PC-3 (cell line): ENCODE measurements at regions not wholly inside any gene's neighbourhood (a gene's known extent, or its start where the extent isn't known, plus 50 kb on each side); places are given as distances from the start of the nearest gene placed in this dataset.

Experiments used
- ATAC-seq: fragments of 200-7000 bp; cut with Tn5 transposase; 2 replicates; pipeline ENCODE4 v1.9.1; 2020; ENCODE audit warnings: mild to moderate bottlenecking, moderate library complexity
- BruUV-seq: library from RNA; stranded (reverse); fragments of 400-500 nt; replicated peaks from 2 replicates; lab custom pipeline; 2021; lab: Mats Ljungman, UMichigan
- CTCF ChIA-PET: fragments of 300-600 bp; sonication (Branson Sonifier 250); formaldehyde crosslinking; loops from one replicate; lab custom pipeline; 2022; ENCODE audit warnings: antibody characterized with exemption; lab: Charles Lee
- POLR2A ChIA-PET: fragments of 300-600 bp; sonication (Branson Sonifier 250); formaldehyde crosslinking; loops from one replicate; lab custom pipeline; 2022; ENCODE audit warnings: antibody characterized with exemption; ENCODE audit not compliant: unreplicated experiment; lab: Charles Lee
- DNase-seq: peaks from one replicate; pipeline ENCODE4 v3.0.0-alpha.2; 2015
- H2AFZ ChIP-seq: fragments of 300-600 bp; sonication (generic); 2 replicates; pipeline ENCODE4 v1.6.0; 2016; ENCODE audit warnings: antibody characterized with exemption, low read length
- H3F3A ChIP-seq: fragments of 300-600 bp; sonication (generic); one replicate; pipeline ENCODE4 v1.6.0; 2017; ENCODE audit warnings: antibody characterized with exemption, low read length, control low read depth, mild to moderate bottlenecking; ENCODE audit not compliant: unreplicated experiment
- H3K27ac ChIP-seq: fragments of 300-600 bp; sonication (generic); 2 replicates; pipeline ENCODE4 v1.5.1; 2016; ENCODE audit warnings: mild to moderate bottlenecking, low read length
- H3K27me3 ChIP-seq: fragments of 300-600 bp; sonication (generic); 2 replicates; pipeline ENCODE4 v1.6.1; 2016; ENCODE audit warnings: low read length, mixed read lengths
- H3K36me3 ChIP-seq: fragments of 300-600 bp; sonication (generic); 2 replicates; pipeline ENCODE4 v1.6.1; 2016; ENCODE audit warnings: low read depth, mixed run types, low read length, mixed read lengths
- H3K4me1 ChIP-seq: fragments of 300-600 bp; sonication (generic); 2 replicates; pipeline ENCODE4 v1.5.1; 2016; ENCODE audit warnings: low read length; ENCODE audit not compliant: insufficient read depth
- H3K4me2 ChIP-seq: fragments of 300-600 bp; sonication (generic); 2 replicates; pipeline ENCODE4 v1.6.0; 2016; ENCODE audit warnings: low read length
- H3K4me3 ChIP-seq: fragments of 300-600 bp; sonication (generic); 2 replicates; pipeline ENCODE4 v1.5.1; 2016; ENCODE audit warnings: mild to moderate bottlenecking, low read length, mixed read lengths
- H3K79me2 ChIP-seq: fragments of 300-600 bp; sonication (generic); 2 replicates; pipeline ENCODE4 v1.6.1; 2017; ENCODE audit warnings: low read length, mixed read lengths
- H3K9ac ChIP-seq: fragments of 300-600 bp; sonication (generic); 2 replicates; pipeline ENCODE4 v1.6.0; 2016; ENCODE audit warnings: mild to moderate bottlenecking, low read length
- H3K9me2 ChIP-seq: fragments of 300-600 bp; sonication (generic); replicated peaks from 2 replicates; pipeline ENCODE4 v1.6.1; 2016; ENCODE audit warnings: mixed run types, low read length, mixed read lengths
- H3K9me3 ChIP-seq: fragments of 300-600 bp; sonication (generic); 2 replicates; pipeline ENCODE4 v1.6.1; 2016; ENCODE audit warnings: low read length, mixed read lengths
- H4K20me1 ChIP-seq: fragments of 300-600 bp; sonication (generic); 2 replicates; pipeline ENCODE4 v1.6.1; 2016; ENCODE audit warnings: low read length, mixed read lengths
- EZH2 ChIP-seq: fragments of 300-600 bp; sonication (generic); IDR thresholded peaks from one replicate; pipeline ENCODE4 v1.6.1; 2017; ENCODE audit warnings: antibody characterized with exemption, mild to moderate bottlenecking, low read length; ENCODE audit not compliant: unreplicated experiment
- EZH2phosphoT487 ChIP-seq: fragments of 300-600 bp; sonication (generic); IDR thresholded peaks from 2 replicates; pipeline ENCODE4 v1.6.1; 2018; ENCODE audit warnings: mild to moderate bottlenecking, antibody characterized with exemption, low read length, borderline replicate concordance
- intact Hi-C: fragments of 100-400 bp; cut with micrococcal nuclease; formaldehyde crosslinking; loops from 2 replicates; pipeline ENCODE4 v1.9.0; 2023
- TF ChIP-seq, protein P1 (sequence below): fragments of 300-600 bp; sonication (generic); conservative IDR thresholded peaks from 2 replicates; pipeline ENCODE4 v1.5.1; 2017; ENCODE audit warnings: antibody characterized with exemption, low read depth, mild to moderate bottlenecking, low read length

DNA sequence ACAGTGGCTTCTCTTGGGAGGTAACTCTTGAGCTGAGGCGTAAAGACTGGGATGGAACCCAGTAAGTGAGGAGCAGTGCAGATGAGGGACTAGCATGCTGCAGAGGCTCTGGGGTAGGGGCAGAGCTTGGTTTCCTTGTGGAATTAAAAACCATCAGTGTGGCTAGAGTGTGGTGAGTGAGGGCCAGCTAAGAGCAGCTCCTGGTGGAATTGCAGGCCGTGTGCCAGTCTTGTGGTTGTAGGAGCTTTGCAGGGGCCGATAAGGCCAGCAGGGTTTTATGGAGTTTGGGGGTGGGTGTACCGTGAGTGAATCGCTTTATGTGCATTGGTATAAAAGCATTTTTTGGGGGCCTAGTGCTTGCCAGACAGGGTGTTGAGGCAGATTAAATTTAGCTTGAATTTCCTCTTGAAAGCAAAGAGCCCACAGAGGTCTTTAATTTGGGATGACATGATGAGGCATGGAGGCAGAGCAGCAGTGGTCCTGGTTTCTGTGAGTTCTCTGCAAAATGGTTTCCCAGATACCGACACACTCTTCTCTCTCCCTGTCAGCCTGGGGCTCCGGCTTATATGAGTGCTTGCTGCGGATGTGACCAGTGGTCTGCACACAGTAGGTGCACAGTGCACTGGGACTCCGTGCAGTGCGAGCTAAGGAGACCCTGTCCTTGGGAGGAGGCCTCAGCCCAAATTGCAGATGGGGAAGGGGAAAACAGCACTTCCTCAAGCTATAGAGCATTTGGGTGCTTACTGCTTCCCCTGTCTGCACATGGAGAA lies 176.4 kb upstream of the PITX1 start:
- CTCF ChIA-PET = no interaction called here
- no peak overlapping the region for H3K4me2 ChIP-seq

DNA sequence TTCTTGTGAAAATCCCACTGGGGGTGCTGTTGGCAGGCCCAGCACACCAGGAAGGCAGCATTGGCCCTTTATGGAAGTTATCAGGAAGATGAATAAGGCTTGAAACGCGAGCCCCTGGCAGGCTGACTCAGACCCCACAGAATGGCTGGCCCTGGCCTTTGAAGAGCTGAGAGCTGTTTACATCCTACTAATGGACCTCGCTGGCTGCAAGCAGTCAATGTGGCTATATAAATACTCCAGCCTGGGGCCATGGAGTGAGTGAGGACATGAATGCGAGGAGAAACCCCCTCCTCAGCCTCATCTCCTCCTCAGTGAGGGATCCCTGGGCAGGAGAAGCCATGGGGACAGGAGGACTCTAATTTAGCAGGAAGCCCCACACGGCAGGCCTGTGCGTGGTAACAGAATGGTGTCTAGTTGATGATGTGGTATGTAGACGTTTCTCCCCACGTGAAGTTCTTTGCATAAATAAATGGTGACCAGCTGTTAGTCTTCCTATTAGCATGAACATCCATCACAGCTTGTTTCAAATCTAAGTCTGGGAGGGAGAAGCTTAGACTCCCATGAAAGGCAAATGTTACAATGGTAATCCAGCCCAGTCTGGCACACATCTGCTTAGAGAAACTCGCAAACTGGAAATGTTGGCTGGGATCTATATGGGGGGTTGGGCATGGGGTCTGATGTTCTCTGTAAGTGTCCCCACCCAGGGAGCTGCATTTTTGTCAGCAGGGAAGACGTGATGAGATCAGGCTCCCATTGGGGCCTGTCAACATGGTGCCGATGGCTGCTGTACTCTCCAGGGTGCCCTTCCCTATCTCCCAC lies 175.1 kb upstream of the PITX1 start:
- no TSS peak for BruUV-seq
- H4K20me1 ChIP-seq = no peaks in the 10 kb centered on the region
- no peak overlapping the region for H3K4me3 ChIP-seq
- TF ChIP-seq EZH2phosphoT487 (no peak), EZH2 (no peak)
- TF ChIP-seq, protein P1, sequence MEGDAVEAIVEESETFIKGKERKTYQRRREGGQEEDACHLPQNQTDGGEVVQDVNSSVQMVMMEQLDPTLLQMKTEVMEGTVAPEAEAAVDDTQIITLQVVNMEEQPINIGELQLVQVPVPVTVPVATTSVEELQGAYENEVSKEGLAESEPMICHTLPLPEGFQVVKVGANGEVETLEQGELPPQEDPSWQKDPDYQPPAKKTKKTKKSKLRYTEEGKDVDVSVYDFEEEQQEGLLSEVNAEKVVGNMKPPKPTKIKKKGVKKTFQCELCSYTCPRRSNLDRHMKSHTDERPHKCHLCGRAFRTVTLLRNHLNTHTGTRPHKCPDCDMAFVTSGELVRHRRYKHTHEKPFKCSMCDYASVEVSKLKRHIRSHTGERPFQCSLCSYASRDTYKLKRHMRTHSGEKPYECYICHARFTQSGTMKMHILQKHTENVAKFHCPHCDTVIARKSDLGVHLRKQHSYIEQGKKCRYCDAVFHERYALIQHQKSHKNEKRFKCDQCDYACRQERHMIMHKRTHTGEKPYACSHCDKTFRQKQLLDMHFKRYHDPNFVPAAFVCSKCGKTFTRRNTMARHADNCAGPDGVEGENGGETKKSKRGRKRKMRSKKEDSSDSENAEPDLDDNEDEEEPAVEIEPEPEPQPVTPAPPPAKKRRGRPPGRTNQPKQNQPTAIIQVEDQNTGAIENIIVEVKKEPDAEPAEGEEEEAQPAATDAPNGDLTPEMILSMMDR = peak; percentile 55; the same call in 1 of the 2 replicates
- H3K9me3 ChIP-seq = no peaks in the 10 kb centered on the region
- peak overlapping the region; percentile 39; the same call in 1 of the 2 replicates for H3K27ac ChIP-seq
- no peaks in the 10 kb centered on the region for H3K36me3 ChIP-seq
- no peaks in the 10 kb centered on the region for H3F3A ChIP-seq
- H3K9me2 ChIP-seq = no peaks in the 10 kb centered on the region
- H2AFZ ChIP-seq = 0 out of 2 replicates have a peak overlapping the region, but pooled peaks have one; percentile 53
- POLR2A ChIA-PET = no interaction called here
- intact Hi-C loops = loop anchor here (2.0 kb wide), 1 partner anchor 38 kb away; no protein-coding TSS in a partner anchor
- peak overlapping the region; percentile 65 for H3K4me2 ChIP-seq
- no peaks in the 10 kb centered on the region for H3K79me2 ChIP-seq
- DNase-seq (peak; percentile 87), ATAC-seq (peak; percentile 98)
- CTCF ChIA-PET = interaction anchor here (0.6 to 1.2 kb wide), 6 partner anchors 38 to 622 kb away, joined by 3 to 5 read pairs (median 3); no protein-coding TSS in a partner anchor
- peaks cover 21% of the 10 kb centered on the region for H3K4me1 ChIP-seq
- no peaks in the 10 kb centered on the region for H3K27me3 ChIP-seq
- no peak overlapping the region for H3K9ac ChIP-seq

More for the DNA sequence above, 176.4 kb upstream of the PITX1 start:
- H3K27me3 ChIP-seq = no peaks in the 10 kb centered on the region
- no peak for DNase-seq
- H3K27ac ChIP-seq = no peak overlapping the region
- no peak overlapping the region for H3K9ac ChIP-seq
- no peaks in the 10 kb centered on the region for H3K36me3 ChIP-seq
- H4K20me1 ChIP-seq = no peaks in the 10 kb centered on the region
- no peaks in the 10 kb centered on the region for H3F3A ChIP-seq
- H2AFZ ChIP-seq = no peak overlapping the region
- TF ChIP-seq EZH2 (no peak), EZH2phosphoT487 (no peak)
- TF ChIP-seq, protein P1 = no peak
- peaks cover 19% of the 10 kb centered on the region for H3K4me1 ChIP-seq
- H3K4me3 ChIP-seq = no peak overlapping the region
- H3K79me2 ChIP-seq = no peaks in the 10 kb centered on the region
- BruUV-seq = no TSS peak
- POLR2A ChIA-PET = interaction anchor here (0.6 kb wide), 1 partner anchor 100 kb away, joined by 5 read pairs; no protein-coding TSS in a partner anchor
- intact Hi-C loops = no loop called here
- no peak for ATAC-seq
- no peaks in the 10 kb centered on the region for H3K9me2 ChIP-seq
- no peaks in the 10 kb centered on the region for H3K9me3 ChIP-seq
